Endothelial cell (in vitro differentiated cells): ENCODE measurements at regions not wholly inside any gene's neighbourhood (a gene's known extent, or its start where the extent isn't known, plus 50 kb on each side); places are given as distances from the start of the nearest gene placed in this dataset.

Source experiments
- DNase-seq: peaks from one replicate; pipeline ENCODE4 v3.0.0; 2021; ENCODE audit warnings: low spot score
- H3K27ac Mint-ChIP-seq: one replicate; pipeline ENCODE4 v1.8.0; 2021; ENCODE audit warnings: mixed read lengths, inconsistent platforms; ENCODE audit not compliant: unreplicated experiment
- H3K27me3 Mint-ChIP-seq: one replicate; pipeline ENCODE4 v1.8.0; 2021; ENCODE audit warnings: mild to moderate bottlenecking, moderate library complexity, mixed read lengths, inconsistent platforms; ENCODE audit not compliant: unreplicated experiment
- H3K36me3 Mint-ChIP-seq: one replicate; pipeline ENCODE4 v1.8.0; 2021; ENCODE audit warnings: mild to moderate bottlenecking, low read depth, mixed read lengths, inconsistent platforms; ENCODE audit not compliant: unreplicated experiment
- H3K4me1 Mint-ChIP-seq: one replicate; pipeline ENCODE4 v1.8.0; 2021; ENCODE audit warnings: mild to moderate bottlenecking, mixed read lengths, inconsistent platforms; ENCODE audit not compliant: unreplicated experiment
- H3K4me3 Mint-ChIP-seq: one replicate; pipeline ENCODE4 v1.8.0; 2021; ENCODE audit warnings: mild to moderate bottlenecking, mixed read lengths, inconsistent platforms; ENCODE audit not compliant: unreplicated experiment
- H3K9me3 Mint-ChIP-seq: one replicate; pipeline ENCODE4 v1.8.0; 2021; ENCODE audit warnings: mixed read lengths, inconsistent platforms; ENCODE audit not compliant: unreplicated experiment
- CTCF ChIP-seq: fragments of 200-600 bp; sonication (generic); IDR thresholded peaks from one replicate; pipeline ENCODE4 v1.5.0; 2021; ENCODE audit warnings: antibody characterized with exemption; ENCODE audit not compliant: unreplicated experiment

GRCh38 chr1:181189245-181189644 lies 100.7 kb downstream of the IER5 start:
- H3K36me3 Mint-ChIP-seq, result no peaks in the 10 kb centered on the region
- DNase-seq, result no peak
- peaks cover 3% of the 10 kb centered on the region for H3K9me3 Mint-ChIP-seq
- no peaks in the 10 kb centered on the region for H3K4me1 Mint-ChIP-seq
- no peak for TF ChIP-seq CTCF
- peaks cover 9% of the 10 kb centered on the region for H3K27me3 Mint-ChIP-seq
- H3K27ac Mint-ChIP-seq, result no peak overlapping the region
- no peak overlapping the region for H3K4me3 Mint-ChIP-seq

GRCh38 chr1:181189691-181190363 lies 101.3 kb downstream of the IER5 start:
- Mint-ChIP-seq H3K27me3 (peaks cover 9% of the 10 kb centered on the region), H3K27ac (no peak overlapping the region), H3K4me1 (no peaks in the 10 kb centered on the region), H3K36me3 (no peaks in the 10 kb centered on the region), H3K4me3 (no peak overlapping the region), H3K9me3 (peaks cover 4% of the 10 kb centered on the region)
- peak; percentile 93 for DNase-seq
- TF ChIP-seq CTCF, result peak; percentile 97

GRCh38 chr1:181190364-181191035 lies 102.0 kb downstream of the IER5 start:
- Mint-ChIP-seq H3K4me1 (no peaks in the 10 kb centered on the region), H3K36me3 (no peaks in the 10 kb centered on the region), H3K9me3 (peaks cover 8% of the 10 kb centered on the region), H3K4me3 (no peak overlapping the region), H3K27ac (no peak overlapping the region), H3K27me3 (peaks cover 9% of the 10 kb centered on the region)
- DNase-seq, result no peak
- no peak for TF ChIP-seq CTCF

GRCh38 chr1:181191494-181192040 lies 103.1 kb downstream of the IER5 start:
- no peak for DNase-seq
- peaks cover 11% of the 10 kb centered on the region for H3K9me3 Mint-ChIP-seq
- TF ChIP-seq CTCF, result no peak
- no peak overlapping the region for H3K4me3 Mint-ChIP-seq
- H3K4me1 Mint-ChIP-seq, result no peaks in the 10 kb centered on the region
- H3K36me3 Mint-ChIP-seq, result no peaks in the 10 kb centered on the region
- peaks cover 9% of the 10 kb centered on the region for H3K27me3 Mint-ChIP-seq
- no peak overlapping the region for H3K27ac Mint-ChIP-seq

- Mint-ChIP-seq H3K36me3 (no peaks in the 10 kb centered on the region), H3K27me3 (peaks cover 9% of the 10 kb centered on the region), H3K27ac (no peak overlapping the region), H3K4me1 (no peaks in the 10 kb centered on the region), H3K9me3 (peaks cover 11% of the 10 kb centered on the region), H3K4me3 (no peak overlapping the region)
- no peak for DNase-seq
- TF ChIP-seq CTCF, result no peak
These were observed 103.8 kb downstream of the IER5 start for GRCh38 chr1:181192316-181192715.
